MV-4-11 (cell line): ENCODE measurements at regions not wholly inside any gene's neighbourhood (a gene's known extent, or its start where the extent isn't known, plus 50 kb on each side); places are given as distances from the start of the nearest gene placed in this dataset.
"Not testable (repeated sequence)": the region's sequence is repeated elsewhere in the genome, so short reads cannot be mapped to it uniquely, and the experiment has no call there.

ENCODE experiments used
- DNase-seq: peaks from one replicate; lab custom pipeline; 2025; lab: John Stamatoyannopoulos, UW

- DNase-seq = no peak
Measured at GRCh38 chr1:64361974-64362373, 108.0 kb upstream of the CACHD1 start.

GRCh38 chr1:64363111-64363510, 106.8 kb upstream of the CACHD1 start:
- DNase-seq = no peak

- no peak for DNase-seq
Measured at GRCh38 chr1:64363616-64364015, 106.3 kb upstream of the CACHD1 start.

GRCh38 chr1:64366821-64367220, 103.1 kb upstream of the CACHD1 start:
- DNase-seq = no peak

GRCh38 chr1:64368344-64368743, 101.6 kb upstream of the CACHD1 start:
- no peak for DNase-seq

- DNase-seq = no peak
Measured at GRCh38 chr1:64378826-64379225, 91.1 kb upstream of the CACHD1 start.

- no peak for DNase-seq
Measured at GRCh38 chr1:64387389-64388285, 82.3 kb upstream of the CACHD1 start.

- no peak for DNase-seq
Measured at GRCh38 chr1:64388336-64388735, 81.6 kb upstream of the CACHD1 start.

- no peak for DNase-seq
Measured at GRCh38 chr1:64392109-64392508, 77.8 kb upstream of the CACHD1 start.

GRCh38 chr1:64393790-64394189, 76.1 kb upstream of the CACHD1 start:
- no peak for DNase-seq

GRCh38 chr1:64396817-64397216, 73.1 kb upstream of the CACHD1 start:
- no peak for DNase-seq

- no peak for DNase-seq
Measured at GRCh38 chr1:64397541-64397940, 72.4 kb upstream of the CACHD1 start.

- no peak for DNase-seq
Measured at GRCh38 chr1:64398936-64399335, 71.0 kb upstream of the CACHD1 start.

- DNase-seq = no peak
Measured at GRCh38 chr1:64401285-64401684, 68.6 kb upstream of the CACHD1 start.

- DNase-seq = no peak
Measured at GRCh38 chr1:64403331-64403730, 66.6 kb upstream of the CACHD1 start.

GRCh38 chr1:64404202-64404601, 65.7 kb upstream of the CACHD1 start:
- DNase-seq = no peak

GRCh38 chr1:64405833-64406232, 64.1 kb upstream of the CACHD1 start:
- DNase-seq = no peak

GRCh38 chr1:64410217-64410616, 59.7 kb upstream of the CACHD1 start:
- DNase-seq = no peak

- not testable (repeated sequence) for DNase-seq
Measured at GRCh38 chr1:64414855-64415546, 54.9 kb upstream of the CACHD1 start.

- DNase-seq = no peak
Measured at GRCh38 chr1:64417803-64418202, 52.1 kb upstream of the CACHD1 start.
